GM21381 (cell line): ENCODE measurements at regions not wholly inside any gene's neighbourhood (a gene's known extent, or its start where the extent isn't known, plus 50 kb on each side); places are given as distances from the start of the nearest gene placed in this dataset.

Source experiments
- ATAC-seq: cut with Tn5 transposase; IDR thresholded peaks from one replicate; pipeline ENCODE4 v1.9.1; 2021; ENCODE audit warnings: mild to moderate bottlenecking, moderate library complexity; ENCODE audit not compliant: unreplicated experiment

- ATAC-seq: no peak
Observed at GRCh38 chr15:62988701-62989100, 53.8 kb upstream of the TPM1 start.

- ATAC-seq: no peak
Observed at GRCh38 chr15:62989366-62990055, 53.0 kb upstream of the TPM1 start.

DNA sequence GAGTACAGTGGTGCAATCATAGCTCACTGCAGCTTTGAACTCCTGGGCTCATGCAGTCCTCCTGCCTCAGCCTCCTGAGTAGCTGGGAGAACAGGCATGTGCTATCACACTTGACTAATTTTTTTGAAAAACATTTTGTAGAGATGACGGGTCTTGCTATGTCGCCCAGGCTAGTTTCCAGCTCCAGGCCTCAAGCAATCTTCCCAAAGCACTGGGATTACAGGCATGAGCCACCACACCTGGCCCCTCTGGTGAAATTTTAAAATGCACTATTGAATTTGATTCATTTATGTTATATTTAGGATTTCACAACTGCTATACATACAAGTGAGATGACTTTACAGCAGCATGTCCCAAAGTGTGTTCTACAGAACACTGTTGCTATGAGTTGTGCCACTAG, 50.8 kb upstream of the TPM1 start:
- ATAC-seq: no peak

DNA sequence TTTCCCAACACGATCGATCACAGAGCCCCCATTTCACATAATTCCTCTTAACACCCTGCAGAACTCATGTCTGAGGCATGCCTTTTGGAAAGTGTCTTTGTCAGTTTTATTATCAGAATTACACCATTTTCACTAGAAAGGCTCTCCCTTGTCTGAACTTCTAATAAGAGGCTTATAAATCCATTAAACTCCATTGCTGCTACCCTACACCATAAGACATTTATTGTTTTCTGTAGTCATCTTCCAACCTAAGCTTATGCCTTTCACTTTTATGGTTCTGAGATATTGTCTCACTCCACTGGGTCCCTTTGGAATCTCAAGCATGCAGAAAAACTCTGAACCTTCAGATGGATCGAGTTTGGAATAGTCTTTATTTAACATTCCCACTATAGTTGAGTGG, 50.2 kb upstream of the TPM1 start:
- no peak for ATAC-seq
